ENCODE measurements at regions not wholly inside any gene's neighbourhood (a gene's known extent, or its start where the extent isn't known, plus 50 kb on each side); places are given as distances from the start of the nearest gene placed in this dataset.

DNA sequence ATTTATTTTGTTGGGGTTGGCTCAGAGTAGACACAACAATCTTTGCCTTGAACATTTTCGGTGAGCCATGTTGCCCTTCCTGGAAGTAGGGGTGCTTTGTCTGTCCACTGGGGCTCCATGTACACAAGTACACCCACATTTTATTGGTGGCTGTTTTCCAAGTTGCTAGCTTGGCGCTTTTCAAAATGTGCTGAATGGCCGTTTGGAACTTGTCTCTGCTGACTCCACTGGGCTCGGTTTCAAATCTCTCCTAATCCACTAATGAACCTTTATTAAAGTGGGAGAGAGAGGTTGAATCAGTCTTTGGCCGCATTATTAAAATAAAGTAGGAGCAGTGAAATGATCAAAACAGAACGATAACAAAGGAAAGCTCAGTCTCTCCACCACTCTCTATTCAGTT is 64.6 kb upstream of the TAF11L2 start:
- Mint-ChIP-seq H3K27me3 (ENCODE audit: low read depth) (peaks cover 8% of the 10 kb centered on the region), H3K36me3 (ENCODE audit: low read depth) (no peaks in the 10 kb centered on the region), H3K4me1 (peaks cover 20% of the 10 kb centered on the region), H3K27ac (peak overlapping the region in 1 of 3 experiments; percentile 63), H3K9me3 (peaks cover 9% of the 10 kb centered on the region), H3K4me3 (no peak overlapping the region)
- TF ChIP-seq, protein P1, sequence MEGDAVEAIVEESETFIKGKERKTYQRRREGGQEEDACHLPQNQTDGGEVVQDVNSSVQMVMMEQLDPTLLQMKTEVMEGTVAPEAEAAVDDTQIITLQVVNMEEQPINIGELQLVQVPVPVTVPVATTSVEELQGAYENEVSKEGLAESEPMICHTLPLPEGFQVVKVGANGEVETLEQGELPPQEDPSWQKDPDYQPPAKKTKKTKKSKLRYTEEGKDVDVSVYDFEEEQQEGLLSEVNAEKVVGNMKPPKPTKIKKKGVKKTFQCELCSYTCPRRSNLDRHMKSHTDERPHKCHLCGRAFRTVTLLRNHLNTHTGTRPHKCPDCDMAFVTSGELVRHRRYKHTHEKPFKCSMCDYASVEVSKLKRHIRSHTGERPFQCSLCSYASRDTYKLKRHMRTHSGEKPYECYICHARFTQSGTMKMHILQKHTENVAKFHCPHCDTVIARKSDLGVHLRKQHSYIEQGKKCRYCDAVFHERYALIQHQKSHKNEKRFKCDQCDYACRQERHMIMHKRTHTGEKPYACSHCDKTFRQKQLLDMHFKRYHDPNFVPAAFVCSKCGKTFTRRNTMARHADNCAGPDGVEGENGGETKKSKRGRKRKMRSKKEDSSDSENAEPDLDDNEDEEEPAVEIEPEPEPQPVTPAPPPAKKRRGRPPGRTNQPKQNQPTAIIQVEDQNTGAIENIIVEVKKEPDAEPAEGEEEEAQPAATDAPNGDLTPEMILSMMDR (IDR thresholded peaks at IDR 0.05; ENCODE audit: unreplicated experiment in 3 of 3) = no peak

DNA sequence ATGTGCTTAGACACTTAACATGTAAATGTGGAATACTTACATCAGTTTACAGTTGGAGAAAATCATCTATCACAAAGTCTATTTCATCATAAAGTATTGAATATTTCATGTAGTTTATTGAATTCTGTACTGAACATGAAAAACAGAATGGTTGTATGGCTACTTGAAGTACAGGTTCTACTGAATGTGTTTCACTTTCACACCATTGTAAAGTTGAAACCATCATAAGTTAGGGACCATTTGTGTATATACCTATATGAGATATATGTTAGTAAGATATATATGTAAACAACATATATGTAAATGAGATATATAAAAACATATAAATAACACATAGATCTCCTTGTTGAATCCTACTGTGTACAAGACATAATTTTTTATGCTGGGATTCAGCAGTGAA is 63.0 kb upstream of the TAF11L2 start:
- no peak overlapping the region for H3K4me3 Mint-ChIP-seq
- TF ChIP-seq, protein P1 (IDR thresholded peaks at IDR 0.05; ENCODE audit: unreplicated experiment in 3 of 3) = no peak
- peaks cover 16% of the 10 kb centered on the region for H3K4me1 Mint-ChIP-seq
- H3K27ac Mint-ChIP-seq = no peak overlapping the region
- no peaks in the 10 kb centered on the region for H3K36me3 Mint-ChIP-seq (ENCODE audit: low read depth)
- H3K27me3 Mint-ChIP-seq (ENCODE audit: low read depth) = peaks cover 5% of the 10 kb centered on the region
- peaks cover 15% of the 10 kb centered on the region for H3K9me3 Mint-ChIP-seq

DNA sequence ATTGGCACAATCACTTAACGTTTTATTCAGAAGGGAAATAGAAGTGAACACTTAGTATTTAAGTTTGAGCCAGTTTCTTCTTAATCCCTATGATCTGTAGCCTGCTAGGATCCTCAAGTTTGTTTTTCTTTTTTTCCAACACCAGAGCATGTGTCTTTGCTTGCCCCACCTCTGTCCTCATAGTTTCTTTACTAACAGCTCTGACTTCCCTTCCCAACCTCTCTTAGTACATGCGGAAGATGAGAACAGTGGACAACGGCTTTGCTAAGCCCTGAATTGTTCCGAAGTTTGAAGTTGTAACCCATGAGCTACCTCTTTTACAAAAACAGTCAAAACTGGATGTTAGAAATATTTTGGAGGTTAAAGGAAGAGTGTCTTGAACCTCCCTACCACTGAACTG is 61.7 kb upstream of the TAF11L2 start:
- peaks cover 16% of the 10 kb centered on the region for H3K4me1 Mint-ChIP-seq
- TF ChIP-seq, protein P1 (IDR thresholded peaks at IDR 0.05; ENCODE audit: unreplicated experiment in 3 of 3) = no peak
- H3K4me3 Mint-ChIP-seq = peak overlapping the region; percentile 16 to 56 (median 39)
- peaks cover 24% of the 10 kb centered on the region for H3K9me3 Mint-ChIP-seq
- H3K27ac Mint-ChIP-seq = peak overlapping the region; percentile 50 to 85 (median 64)
- peaks cover 5% of the 10 kb centered on the region for H3K27me3 Mint-ChIP-seq (ENCODE audit: low read depth)
- no peaks in the 10 kb centered on the region for H3K36me3 Mint-ChIP-seq (ENCODE audit: low read depth)

DNA sequence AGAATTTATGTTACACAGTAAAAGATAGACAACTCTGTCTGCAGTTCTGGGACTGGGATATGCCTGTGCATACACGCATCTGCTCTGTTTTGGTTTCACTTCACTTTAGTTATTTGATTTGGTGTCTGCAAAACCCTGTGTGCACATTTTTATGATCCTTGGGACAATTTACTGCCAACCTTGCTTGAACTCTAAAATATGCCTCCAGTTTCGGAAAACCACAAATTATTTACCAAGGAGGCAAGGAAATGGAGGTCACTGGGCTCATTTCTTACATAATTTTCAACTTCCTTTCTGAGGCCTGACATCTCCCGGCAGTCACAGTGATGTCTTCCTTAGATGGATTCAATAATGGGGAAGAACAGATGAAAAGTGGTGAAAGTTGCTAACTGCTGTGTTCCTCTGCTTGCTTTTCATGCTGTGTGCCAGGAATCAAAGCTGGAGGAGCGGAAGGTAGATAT is 61.2 kb upstream of the TAF11L2 start:
- peak overlapping the region; percentile 16 to 56 (median 39) for H3K4me3 Mint-ChIP-seq
- peaks cover 24% of the 10 kb centered on the region for H3K9me3 Mint-ChIP-seq

DNA sequence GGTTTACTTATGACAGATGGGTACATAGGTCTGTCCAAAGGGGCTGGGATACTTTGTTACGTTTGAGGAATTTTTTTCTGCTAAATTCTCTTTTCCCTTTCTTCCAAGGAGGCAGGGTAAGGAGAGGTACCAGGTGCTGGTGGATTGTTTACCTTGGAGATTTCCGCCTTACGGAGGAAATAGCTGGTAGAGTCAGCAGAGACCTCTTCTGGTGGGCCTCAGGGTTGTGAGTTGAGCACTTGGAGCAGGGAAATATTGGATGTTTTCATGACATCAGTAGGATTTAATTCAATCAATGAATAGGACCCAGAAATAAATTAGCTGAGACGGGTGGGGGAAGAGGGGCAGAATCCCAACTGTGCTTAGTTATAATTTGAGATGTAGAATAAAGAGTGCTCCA is 60.0 kb upstream of the TAF11L2 start:
- no peak overlapping the region for H3K27ac Mint-ChIP-seq
- no peaks in the 10 kb centered on the region for H3K36me3 Mint-ChIP-seq (ENCODE audit: low read depth)
- H3K4me3 Mint-ChIP-seq = no peak overlapping the region
- peaks cover 24% of the 10 kb centered on the region for H3K9me3 Mint-ChIP-seq
- H3K4me1 Mint-ChIP-seq = peaks cover 16% of the 10 kb centered on the region
- H3K27me3 Mint-ChIP-seq (ENCODE audit: low read depth) = peaks cover 5% of the 10 kb centered on the region
- TF ChIP-seq, protein P1 (IDR thresholded peaks at IDR 0.05; ENCODE audit: unreplicated experiment in 3 of 3) = no peak

More for the DNA sequence above, 61.2 kb upstream of the TAF11L2 start:
- TF ChIP-seq, protein P1 (IDR thresholded peaks at IDR 0.05; ENCODE audit: unreplicated experiment in 3 of 3) = no peak
- H3K27me3 Mint-ChIP-seq (ENCODE audit: low read depth) = peaks cover 5% of the 10 kb centered on the region
- peaks cover 16% of the 10 kb centered on the region for H3K4me1 Mint-ChIP-seq
- H3K27ac Mint-ChIP-seq = peak overlapping the region; percentile 50 to 85 (median 64)
- no peaks in the 10 kb centered on the region for H3K36me3 Mint-ChIP-seq (ENCODE audit: low read depth)

DNA sequence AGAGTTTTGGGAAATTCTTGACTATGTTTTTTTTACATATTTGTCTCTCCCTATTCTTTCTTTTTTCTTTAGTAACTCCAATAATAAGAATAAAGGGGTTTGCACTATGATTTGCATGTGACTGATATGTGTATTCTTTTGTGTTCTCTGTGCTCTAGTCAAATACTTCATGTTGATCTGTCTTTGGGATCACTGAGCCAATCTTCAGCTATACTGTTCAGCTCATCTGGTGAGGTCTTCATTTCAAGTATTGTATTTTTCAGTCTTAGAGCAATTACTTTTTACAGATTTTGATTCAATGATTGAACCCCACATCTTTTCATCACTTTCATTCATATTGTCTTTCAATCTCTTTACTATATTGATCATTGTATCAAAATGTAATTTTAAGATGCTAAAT is 58.1 kb upstream of the TAF11L2 start:
- Mint-ChIP-seq H3K36me3 (ENCODE audit: low read depth) (no peaks in the 10 kb centered on the region), H3K27me3 (ENCODE audit: low read depth) (peaks cover 11% of the 10 kb centered on the region), H3K4me1 (peaks cover 16% of the 10 kb centered on the region), H3K27ac (no peak overlapping the region), H3K4me3 (no peak overlapping the region), H3K9me3 (peaks cover 24% of the 10 kb centered on the region)
- TF ChIP-seq, protein P1 (IDR thresholded peaks at IDR 0.05; ENCODE audit: unreplicated experiment in 3 of 3) = no peak

Data from nephron (organoid).